ENCODE measurements at regions not wholly inside any gene's neighbourhood (a gene's known extent, or its start where the extent isn't known, plus 50 kb on each side); places are given as distances from the start of the nearest gene placed in this dataset.

DNA sequence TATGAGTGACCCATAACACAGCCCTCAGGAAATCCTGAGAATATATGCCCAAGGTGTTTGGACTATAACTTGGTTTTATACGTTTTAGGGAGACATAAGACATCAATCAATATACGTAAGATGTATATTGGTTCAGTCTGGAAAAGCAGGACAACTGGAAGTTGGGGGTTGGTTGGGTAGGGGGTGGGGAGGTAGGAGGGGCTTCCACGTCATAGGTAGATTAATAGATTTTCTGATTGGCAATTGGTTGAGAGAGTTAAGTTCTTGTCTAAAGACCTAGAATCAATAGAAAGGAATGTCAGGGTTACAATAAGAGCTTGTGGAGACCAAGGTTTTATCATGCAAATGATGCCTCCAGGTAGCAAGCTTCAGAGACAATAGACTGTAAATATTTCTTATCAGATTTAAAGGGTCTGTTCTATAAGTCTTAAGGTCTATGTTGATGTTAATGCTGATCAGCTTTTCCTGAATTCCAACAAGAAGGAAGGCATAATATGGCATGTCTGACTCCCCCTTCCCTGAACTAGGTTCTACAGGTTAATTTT, 2267.7 kb upstream of the ACO1 start:
- Histone ChIP-seq H4K20me1 (ENCODE audit: low read depth) (no peaks in the 10 kb centered on the region), H3K9ac (no peak overlapping the region), H3K4me1 (no peaks in the 10 kb centered on the region), H3K27me3 (no peaks in the 10 kb centered on the region), H3K9me3 (ENCODE audit: low read depth) (no peaks in the 10 kb centered on the region), H3K36me3 (no peaks in the 10 kb centered on the region), H3K27ac (no peak overlapping the region), H3K79me2 (ENCODE audit: low read depth) (no peaks in the 10 kb centered on the region), H2AFZ (replicated peaks) (no peak overlapping the region), H3F3A (ENCODE audit: low read depth) (no peaks in the 10 kb centered on the region), H3K4me2 (no peak overlapping the region), H3K4me3 (no peak overlapping the region)
- Mint-ChIP-seq H3K36me3 (no peaks in the 10 kb centered on the region), H3K9me3 (no peaks in the 10 kb centered on the region), H3K27me3 (ENCODE audit: insufficient read depth, low read depth) (no peaks in the 10 kb centered on the region), H3K4me1 (no peaks in the 10 kb centered on the region), H3K4me3 (no peak overlapping the region), H3K27ac (no peak overlapping the region)
- TF ChIP-seq EZH2 (IDR thresholded peaks at IDR 0.05): no peak
- TF ChIP-seq, protein P1, sequence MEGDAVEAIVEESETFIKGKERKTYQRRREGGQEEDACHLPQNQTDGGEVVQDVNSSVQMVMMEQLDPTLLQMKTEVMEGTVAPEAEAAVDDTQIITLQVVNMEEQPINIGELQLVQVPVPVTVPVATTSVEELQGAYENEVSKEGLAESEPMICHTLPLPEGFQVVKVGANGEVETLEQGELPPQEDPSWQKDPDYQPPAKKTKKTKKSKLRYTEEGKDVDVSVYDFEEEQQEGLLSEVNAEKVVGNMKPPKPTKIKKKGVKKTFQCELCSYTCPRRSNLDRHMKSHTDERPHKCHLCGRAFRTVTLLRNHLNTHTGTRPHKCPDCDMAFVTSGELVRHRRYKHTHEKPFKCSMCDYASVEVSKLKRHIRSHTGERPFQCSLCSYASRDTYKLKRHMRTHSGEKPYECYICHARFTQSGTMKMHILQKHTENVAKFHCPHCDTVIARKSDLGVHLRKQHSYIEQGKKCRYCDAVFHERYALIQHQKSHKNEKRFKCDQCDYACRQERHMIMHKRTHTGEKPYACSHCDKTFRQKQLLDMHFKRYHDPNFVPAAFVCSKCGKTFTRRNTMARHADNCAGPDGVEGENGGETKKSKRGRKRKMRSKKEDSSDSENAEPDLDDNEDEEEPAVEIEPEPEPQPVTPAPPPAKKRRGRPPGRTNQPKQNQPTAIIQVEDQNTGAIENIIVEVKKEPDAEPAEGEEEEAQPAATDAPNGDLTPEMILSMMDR (IDR thresholded peaks at IDR 0.05): no peak
- no peak for TF ChIP-seq EZH2phosphoT487 (IDR thresholded peaks at IDR 0.05)
- DNase-seq (ENCODE audit: low spot score): no peak

DNA sequence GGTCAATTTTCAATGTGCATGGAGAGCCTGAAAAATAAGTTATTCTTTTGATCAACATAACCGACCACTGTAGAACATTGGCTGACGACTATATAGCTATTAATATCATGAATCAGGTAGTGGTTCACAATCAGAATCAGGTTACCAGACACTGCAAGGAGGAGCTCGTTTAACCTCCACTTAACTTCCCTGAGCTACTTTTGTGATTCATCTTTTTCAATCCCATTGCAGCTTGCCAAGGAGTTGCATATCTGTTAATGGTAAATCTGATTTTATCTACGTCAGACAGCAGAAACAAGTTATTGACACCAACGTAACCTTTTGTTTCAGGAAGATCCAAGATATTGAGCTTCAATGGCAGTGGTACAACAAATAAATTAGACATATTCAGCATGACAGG, 2263.8 kb upstream of the ACO1 start:
- DNase-seq (ENCODE audit: low spot score): no peak
- H3K9me3 Mint-ChIP-seq: no peaks in the 10 kb centered on the region

DNA sequence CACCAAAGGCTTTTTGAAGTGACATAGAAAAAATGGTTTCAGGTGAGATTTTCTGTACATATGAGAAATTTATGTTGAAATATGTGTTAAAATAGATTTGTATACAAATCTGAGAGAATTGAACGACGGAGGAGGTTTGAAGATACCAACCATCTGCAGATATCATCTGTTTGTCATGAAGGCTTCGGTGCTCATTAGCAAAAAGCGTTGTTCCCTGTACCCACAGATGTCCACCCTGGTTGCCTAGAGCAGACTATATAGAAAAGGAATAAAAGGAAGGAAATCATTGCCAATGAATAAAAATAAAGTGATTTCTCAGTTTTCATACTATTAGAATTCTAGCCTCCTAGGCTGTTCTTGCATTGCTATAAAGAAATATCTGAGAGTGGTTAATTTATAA, 2262.8 kb upstream of the ACO1 start:
- no peaks in the 10 kb centered on the region for H3K9me3 ChIP-seq (ENCODE audit: low read depth)
- no peaks in the 10 kb centered on the region for H3F3A ChIP-seq (ENCODE audit: low read depth)
- no peaks in the 10 kb centered on the region for H3K36me3 Mint-ChIP-seq
- no peaks in the 10 kb centered on the region for H3K27me3 ChIP-seq
- H2AFZ ChIP-seq (replicated peaks): no peak overlapping the region
- H4K20me1 ChIP-seq (ENCODE audit: low read depth): no peaks in the 10 kb centered on the region
- H3K4me3 Mint-ChIP-seq: no peak overlapping the region
- no peak overlapping the region for H3K9ac ChIP-seq
- no peaks in the 10 kb centered on the region for H3K4me1 Mint-ChIP-seq
- H3K27ac ChIP-seq: no peak overlapping the region
- no peaks in the 10 kb centered on the region for H3K27me3 Mint-ChIP-seq (ENCODE audit: insufficient read depth, low read depth)
- no peaks in the 10 kb centered on the region for H3K9me3 Mint-ChIP-seq
- no peak overlapping the region for H3K4me3 ChIP-seq
- no peak for DNase-seq (ENCODE audit: low spot score)
- H3K4me1 ChIP-seq: no peaks in the 10 kb centered on the region
- no peak for TF ChIP-seq EZH2 (IDR thresholded peaks at IDR 0.05)
- no peak overlapping the region for H3K27ac Mint-ChIP-seq
- no peak overlapping the region for H3K4me2 ChIP-seq
- no peaks in the 10 kb centered on the region for H3K36me3 ChIP-seq
- no peaks in the 10 kb centered on the region for H3K79me2 ChIP-seq (ENCODE audit: low read depth)

More for the DNA sequence above, 2263.8 kb upstream of the ACO1 start:
- Histone ChIP-seq H4K20me1 (ENCODE audit: low read depth) (no peaks in the 10 kb centered on the region), H3K9ac (no peak overlapping the region), H3F3A (ENCODE audit: low read depth) (no peaks in the 10 kb centered on the region), H3K27ac (no peak overlapping the region), H3K27me3 (no peaks in the 10 kb centered on the region), H3K4me3 (no peak overlapping the region), H2AFZ (replicated peaks) (peak overlapping the region; percentile 18), H3K4me2 (no peak overlapping the region), H3K36me3 (no peaks in the 10 kb centered on the region), H3K9me3 (ENCODE audit: low read depth) (no peaks in the 10 kb centered on the region), H3K4me1 (no peaks in the 10 kb centered on the region), H3K79me2 (ENCODE audit: low read depth) (no peaks in the 10 kb centered on the region)
- H3K27me3 Mint-ChIP-seq (ENCODE audit: insufficient read depth, low read depth): no peaks in the 10 kb centered on the region
- H3K4me1 Mint-ChIP-seq: no peaks in the 10 kb centered on the region
- H3K36me3 Mint-ChIP-seq: no peaks in the 10 kb centered on the region
- H3K4me3 Mint-ChIP-seq: no peak overlapping the region
- TF ChIP-seq EZH2 (IDR thresholded peaks at IDR 0.05): no peak
- TF ChIP-seq EZH2phosphoT487 (IDR thresholded peaks at IDR 0.05): no peak
- TF ChIP-seq, protein P1 (IDR thresholded peaks at IDR 0.05): no peak
- no peak overlapping the region for H3K27ac Mint-ChIP-seq

DNA sequence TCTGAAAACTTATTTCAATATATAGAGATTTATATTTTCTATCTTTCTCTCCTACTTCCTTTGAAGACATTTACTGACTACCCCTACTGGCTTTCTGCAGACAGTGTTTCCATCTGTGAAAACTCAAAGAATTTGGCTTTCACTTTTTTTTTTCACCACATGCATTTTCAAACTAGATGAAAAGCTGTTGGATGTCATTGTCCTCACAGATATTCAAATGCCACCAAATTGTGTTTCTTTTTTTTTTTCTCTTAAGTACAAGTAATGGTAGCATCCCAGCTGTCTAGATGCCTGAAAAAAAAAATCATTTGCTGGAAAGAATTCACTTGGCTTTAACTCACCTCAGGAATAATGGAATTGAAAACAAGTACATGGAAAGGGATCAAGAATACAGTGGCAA, 2258.6 kb upstream of the ACO1 start:
- H3K27ac ChIP-seq: no peak overlapping the region
- H3K27me3 ChIP-seq: no peaks in the 10 kb centered on the region
- H3F3A ChIP-seq (ENCODE audit: low read depth): no peaks in the 10 kb centered on the region
- H3K4me1 Mint-ChIP-seq: no peaks in the 10 kb centered on the region
- no peaks in the 10 kb centered on the region for H3K4me1 ChIP-seq
- H2AFZ ChIP-seq (replicated peaks): no peak overlapping the region
- no peaks in the 10 kb centered on the region for H3K9me3 ChIP-seq (ENCODE audit: low read depth)
- no peak overlapping the region for H3K4me2 ChIP-seq
- no peak for DNase-seq (ENCODE audit: low spot score)
- H3K36me3 ChIP-seq: no peaks in the 10 kb centered on the region
- no peaks in the 10 kb centered on the region for H4K20me1 ChIP-seq (ENCODE audit: low read depth)
- H3K36me3 Mint-ChIP-seq: no peaks in the 10 kb centered on the region
- TF ChIP-seq EZH2 (IDR thresholded peaks at IDR 0.05) (no peak), EZH2phosphoT487 (IDR thresholded peaks at IDR 0.05) (no peak)
- TF ChIP-seq, protein P1 (IDR thresholded peaks at IDR 0.05): no peak
- H3K4me3 Mint-ChIP-seq: no peak overlapping the region
- H3K9me3 Mint-ChIP-seq: no peaks in the 10 kb centered on the region
- no peak overlapping the region for H3K27ac Mint-ChIP-seq
- no peak overlapping the region for H3K9ac ChIP-seq
- H3K27me3 Mint-ChIP-seq (ENCODE audit: insufficient read depth, low read depth): no peaks in the 10 kb centered on the region
- no peaks in the 10 kb centered on the region for H3K79me2 ChIP-seq (ENCODE audit: low read depth)
- no peak overlapping the region for H3K4me3 ChIP-seq

All from neural progenitor cell (in vitro differentiated cells).